BJ (cell line): ENCODE measurements at regions not wholly inside any gene's neighbourhood (a gene's known extent, or its start where the extent isn't known, plus 50 kb on each side); places are given as distances from the start of the nearest gene placed in this dataset.

Experiments used
- CTCF ChIA-PET: fragments of 350-600 bp; formaldehyde crosslinking; extraction: SDS; loops from one replicate; lab custom pipeline; 2021; ENCODE audit warnings: antibody characterized with exemption, inconsistent platforms; lab: Yijun Ruan, JAX
- POLR2A ChIA-PET: fragments of 300-600 bp; sonication (Branson Sonifier 250); formaldehyde crosslinking; extraction: SDS; loops from one replicate; lab custom pipeline; 2021; ENCODE audit warnings: antibody characterized with exemption; lab: Charles Lee
- DNase-seq: peaks from one replicate; pipeline ENCODE4 v3.0.0-alpha.2; 2011; ENCODE audit warnings: low read depth
- H3K27me3 ChIP-seq: 2 replicates; pipeline ENCODE4 v1.6.0; 2011; ENCODE audit warnings: low read length; ENCODE audit not compliant: control insufficient read depth, insufficient read depth
- H3K36me3 ChIP-seq: 2 replicates; pipeline ENCODE4 v1.5.1; 2011; ENCODE audit warnings: low read length; ENCODE audit not compliant: control insufficient read depth, insufficient read depth
- H3K4me3 ChIP-seq: 2 replicates; pipeline ENCODE4 v1.5.1; 2011; ENCODE audit warnings: low read depth, mild to moderate bottlenecking, control low read depth, low read length
- TF ChIP-seq, protein P1 (sequence below): IDR thresholded peaks from 2 replicates; pipeline ENCODE4 v1.5.1; 2011; ENCODE audit warnings: low read depth, mild to moderate bottlenecking, control low read depth, inconsistent platforms, low read length, moderate library complexity; ENCODE audit not compliant: insufficient read depth

DNA sequence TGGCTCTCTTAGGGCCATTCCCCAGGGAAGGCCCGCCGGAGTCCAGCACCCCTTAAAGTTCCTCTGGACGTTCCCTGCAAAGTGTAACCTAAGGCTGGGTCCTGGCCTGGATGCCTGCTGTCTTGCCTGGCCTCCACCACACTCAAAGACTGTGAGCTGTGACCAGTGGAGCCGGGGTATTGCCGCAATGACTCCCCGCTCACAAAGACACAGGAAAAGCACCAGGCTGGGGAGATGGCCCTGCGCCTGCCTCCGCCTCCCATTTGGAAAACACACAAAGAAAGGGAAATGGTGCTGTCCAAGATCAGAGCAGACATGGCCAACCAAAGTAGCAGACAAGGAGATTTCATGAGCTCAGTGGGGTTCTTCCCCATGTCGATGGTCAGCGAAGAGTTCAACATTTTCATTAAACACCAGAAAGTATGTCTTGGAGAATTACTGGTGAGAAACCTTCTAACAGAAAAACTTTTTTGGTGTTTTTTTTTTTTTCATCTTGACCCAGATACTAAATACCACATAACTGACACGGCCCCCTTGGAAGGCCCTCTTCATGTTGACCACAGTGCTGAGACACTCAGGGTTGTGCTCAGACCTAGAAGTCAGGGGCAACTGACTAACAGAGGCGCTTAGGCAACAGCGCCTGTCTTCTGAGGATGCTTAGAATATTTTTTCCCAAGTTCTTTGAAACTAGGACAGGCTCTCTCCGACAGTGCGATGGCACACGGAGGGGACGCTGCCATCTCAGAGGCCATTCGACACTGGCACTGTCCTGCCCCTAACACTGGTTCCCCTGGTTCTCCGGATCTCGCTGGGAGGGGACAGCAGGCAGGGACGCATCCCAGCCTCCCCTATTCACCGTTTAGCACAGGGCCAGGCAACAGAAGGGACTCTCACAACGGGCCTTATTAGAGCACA, 226.4 kb upstream of the ID2 start:
- POLR2A ChIA-PET = no interaction called here
- no peak overlapping the region for H3K4me3 ChIP-seq
- CTCF ChIA-PET = no interaction called here

DNA sequence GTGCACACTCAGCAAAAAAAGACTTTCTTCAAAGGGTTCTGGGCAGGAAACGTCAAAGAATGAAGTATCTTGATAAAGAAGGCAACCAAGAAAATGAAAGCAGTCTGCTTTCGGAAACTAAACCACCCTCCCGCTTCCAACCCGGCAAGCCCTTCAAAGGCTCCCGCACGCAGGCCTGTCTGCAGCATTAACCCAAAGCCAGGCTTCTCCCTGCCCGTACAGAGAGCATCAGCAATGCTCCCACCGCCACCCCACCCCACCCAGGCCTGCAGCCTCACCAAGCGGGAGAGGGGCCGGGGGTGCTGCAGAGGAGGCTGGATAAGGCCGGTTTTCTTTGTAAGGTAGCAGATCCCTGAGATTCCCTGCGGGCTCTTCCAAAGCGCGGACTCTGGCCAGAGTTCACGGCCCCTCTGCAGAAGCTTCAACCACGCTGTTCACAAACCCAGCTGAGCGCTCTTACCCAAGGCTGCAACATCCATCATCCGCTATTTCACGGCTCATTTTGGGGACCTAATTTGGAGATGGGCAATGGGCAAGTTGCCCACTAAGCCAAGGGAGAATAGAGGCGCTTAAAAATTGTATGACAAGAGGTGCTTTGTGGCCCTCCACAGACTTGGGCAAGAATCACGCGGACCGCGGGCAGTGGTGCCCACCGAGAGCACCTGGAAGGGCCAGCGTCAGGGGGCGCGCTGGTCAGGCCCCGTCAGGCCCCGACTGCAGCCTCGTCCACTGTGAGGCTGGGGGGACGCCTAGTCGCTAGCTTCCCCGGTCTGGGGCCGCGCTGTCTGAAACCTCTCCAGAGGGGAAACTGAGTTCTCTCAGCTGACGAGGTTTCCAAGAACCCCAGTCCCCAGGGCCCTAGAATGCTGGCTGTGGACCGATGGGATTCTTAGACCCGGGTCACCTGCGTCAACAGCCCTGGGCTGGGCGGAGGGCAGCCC, 225.4 kb upstream of the ID2 start:
- no peak for DNase-seq
- H3K27me3 ChIP-seq = no peaks in the 10 kb centered on the region; the same call in 1 of the 2 replicates
- ChIA-PET CTCF (no interaction called here), POLR2A (no interaction called here)
- H3K4me3 ChIP-seq = no peak overlapping the region
- H3K36me3 ChIP-seq = no peaks in the 10 kb centered on the region
- TF ChIP-seq, protein P1, sequence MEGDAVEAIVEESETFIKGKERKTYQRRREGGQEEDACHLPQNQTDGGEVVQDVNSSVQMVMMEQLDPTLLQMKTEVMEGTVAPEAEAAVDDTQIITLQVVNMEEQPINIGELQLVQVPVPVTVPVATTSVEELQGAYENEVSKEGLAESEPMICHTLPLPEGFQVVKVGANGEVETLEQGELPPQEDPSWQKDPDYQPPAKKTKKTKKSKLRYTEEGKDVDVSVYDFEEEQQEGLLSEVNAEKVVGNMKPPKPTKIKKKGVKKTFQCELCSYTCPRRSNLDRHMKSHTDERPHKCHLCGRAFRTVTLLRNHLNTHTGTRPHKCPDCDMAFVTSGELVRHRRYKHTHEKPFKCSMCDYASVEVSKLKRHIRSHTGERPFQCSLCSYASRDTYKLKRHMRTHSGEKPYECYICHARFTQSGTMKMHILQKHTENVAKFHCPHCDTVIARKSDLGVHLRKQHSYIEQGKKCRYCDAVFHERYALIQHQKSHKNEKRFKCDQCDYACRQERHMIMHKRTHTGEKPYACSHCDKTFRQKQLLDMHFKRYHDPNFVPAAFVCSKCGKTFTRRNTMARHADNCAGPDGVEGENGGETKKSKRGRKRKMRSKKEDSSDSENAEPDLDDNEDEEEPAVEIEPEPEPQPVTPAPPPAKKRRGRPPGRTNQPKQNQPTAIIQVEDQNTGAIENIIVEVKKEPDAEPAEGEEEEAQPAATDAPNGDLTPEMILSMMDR = no peak

More for the DNA sequence above, 226.4 kb upstream of the ID2 start:
- Histone ChIP-seq H3K36me3 (no peaks in the 10 kb centered on the region), H3K27me3 (no peaks in the 10 kb centered on the region; the same call in 1 of the 2 replicates)
- TF ChIP-seq, protein P1 = no peak
- no peak for DNase-seq

- ChIA-PET CTCF (no interaction called here), POLR2A (no interaction called here)
- no peaks in the 10 kb centered on the region; the same call in 1 of the 2 replicates for H3K27me3 ChIP-seq
- no peak overlapping the region for H3K4me3 ChIP-seq
- TF ChIP-seq, protein P1 = no peak
- no peak for DNase-seq
- H3K36me3 ChIP-seq = no peaks in the 10 kb centered on the region
Observed at GRCh38 chr2:8457092-8457481, 224.8 kb upstream of the ID2 start.

- POLR2A ChIA-PET = no interaction called here
- Histone ChIP-seq H3K27me3 (no peaks in the 10 kb centered on the region; the same call in 1 of the 2 replicates), H3K4me3 (no peak overlapping the region), H3K36me3 (no peaks in the 10 kb centered on the region)
- DNase-seq = no peak
- TF ChIP-seq, protein P1 = no peak
- CTCF ChIA-PET = interaction anchor here (1.5 kb wide), 1 partner anchor 8 kb away, joined by 3 read pairs; no protein-coding TSS in a partner anchor
Observed at GRCh38 chr2:8457699-8458502, 224.0 kb upstream of the ID2 start.
